Osteocyte (in vitro differentiated cells): ENCODE measurements at regions not wholly inside any gene's neighbourhood (a gene's known extent, or its start where the extent isn't known, plus 50 kb on each side); places are given as distances from the start of the nearest gene placed in this dataset.
A peak's percentile ranks its signal among the peaks of the same experiment; 100 is the strongest.
"Not testable (repeated sequence)": the region's sequence is repeated elsewhere in the genome, so short reads cannot be mapped to it uniquely, and the experiment has no call there.

Source experiments
- DNase-seq: peaks from one replicate; pipeline ENCODE4 v3.0.0; 2021; ENCODE audit warnings: mixed read lengths; ENCODE audit not compliant: unreplicated experiment; ENCODE audit errors: extremely low spot score
- H3K27ac Mint-ChIP-seq: one replicate; pipeline ENCODE4 v1.8.0; 2021; ENCODE audit warnings: mild to moderate bottlenecking, mixed read lengths; ENCODE audit not compliant: unreplicated experiment
- H3K27me3 Mint-ChIP-seq: one replicate; pipeline ENCODE4 v1.8.0; 2021; ENCODE audit warnings: mixed read lengths; ENCODE audit not compliant: unreplicated experiment
- H3K36me3 Mint-ChIP-seq: one replicate; pipeline ENCODE4 v1.8.0; 2021; ENCODE audit warnings: mixed read lengths; ENCODE audit not compliant: unreplicated experiment
- H3K4me1 Mint-ChIP-seq: one replicate; pipeline ENCODE4 v1.8.0; 2021; ENCODE audit warnings: mixed read lengths; ENCODE audit not compliant: unreplicated experiment
- H3K4me3 Mint-ChIP-seq: one replicate; pipeline ENCODE4 v1.8.0; 2021; ENCODE audit warnings: mild to moderate bottlenecking, moderate library complexity, mixed read lengths; ENCODE audit not compliant: unreplicated experiment
- H3K9me3 Mint-ChIP-seq: one replicate; pipeline ENCODE4 v1.8.0; 2021; ENCODE audit warnings: mixed read lengths; ENCODE audit not compliant: unreplicated experiment
- TF ChIP-seq, protein P1 (sequence below): fragments of 200-600 bp; sonication (generic); IDR thresholded peaks from 2 replicates; pipeline ENCODE4 v1.5.0; 2021; ENCODE audit warnings: antibody characterized with exemption, mild to moderate bottlenecking, moderate library complexity

DNA sequence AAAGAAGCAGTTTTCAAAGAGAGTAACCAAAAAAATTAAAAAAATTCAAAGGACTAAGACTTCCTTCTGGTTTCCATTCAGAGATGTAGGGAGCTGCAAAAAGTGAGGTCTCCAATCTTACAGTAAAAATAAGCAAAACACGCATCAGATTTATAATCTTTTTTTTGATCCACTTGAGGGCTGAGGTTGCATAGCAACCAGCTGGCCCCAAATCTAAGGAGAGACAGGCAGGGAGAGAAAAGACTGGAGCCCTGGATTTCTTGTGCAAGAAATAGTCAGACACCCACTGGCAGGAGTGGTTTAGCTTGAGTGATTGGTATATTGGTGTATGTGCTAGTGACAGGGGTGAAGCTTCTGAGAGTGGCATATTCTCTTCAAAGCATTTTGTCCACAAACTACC, 135.9 kb upstream of the FUT9 start:
- DNase-seq, result no peak
- Mint-ChIP-seq H3K27me3 (no peaks in the 10 kb centered on the region), H3K4me1 (no peaks in the 10 kb centered on the region), H3K36me3 (no peaks in the 10 kb centered on the region), H3K4me3 (no peak overlapping the region), H3K9me3 (no peaks in the 10 kb centered on the region), H3K27ac (no peak overlapping the region)
- TF ChIP-seq, protein P1, sequence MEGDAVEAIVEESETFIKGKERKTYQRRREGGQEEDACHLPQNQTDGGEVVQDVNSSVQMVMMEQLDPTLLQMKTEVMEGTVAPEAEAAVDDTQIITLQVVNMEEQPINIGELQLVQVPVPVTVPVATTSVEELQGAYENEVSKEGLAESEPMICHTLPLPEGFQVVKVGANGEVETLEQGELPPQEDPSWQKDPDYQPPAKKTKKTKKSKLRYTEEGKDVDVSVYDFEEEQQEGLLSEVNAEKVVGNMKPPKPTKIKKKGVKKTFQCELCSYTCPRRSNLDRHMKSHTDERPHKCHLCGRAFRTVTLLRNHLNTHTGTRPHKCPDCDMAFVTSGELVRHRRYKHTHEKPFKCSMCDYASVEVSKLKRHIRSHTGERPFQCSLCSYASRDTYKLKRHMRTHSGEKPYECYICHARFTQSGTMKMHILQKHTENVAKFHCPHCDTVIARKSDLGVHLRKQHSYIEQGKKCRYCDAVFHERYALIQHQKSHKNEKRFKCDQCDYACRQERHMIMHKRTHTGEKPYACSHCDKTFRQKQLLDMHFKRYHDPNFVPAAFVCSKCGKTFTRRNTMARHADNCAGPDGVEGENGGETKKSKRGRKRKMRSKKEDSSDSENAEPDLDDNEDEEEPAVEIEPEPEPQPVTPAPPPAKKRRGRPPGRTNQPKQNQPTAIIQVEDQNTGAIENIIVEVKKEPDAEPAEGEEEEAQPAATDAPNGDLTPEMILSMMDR, result no peak

DNA sequence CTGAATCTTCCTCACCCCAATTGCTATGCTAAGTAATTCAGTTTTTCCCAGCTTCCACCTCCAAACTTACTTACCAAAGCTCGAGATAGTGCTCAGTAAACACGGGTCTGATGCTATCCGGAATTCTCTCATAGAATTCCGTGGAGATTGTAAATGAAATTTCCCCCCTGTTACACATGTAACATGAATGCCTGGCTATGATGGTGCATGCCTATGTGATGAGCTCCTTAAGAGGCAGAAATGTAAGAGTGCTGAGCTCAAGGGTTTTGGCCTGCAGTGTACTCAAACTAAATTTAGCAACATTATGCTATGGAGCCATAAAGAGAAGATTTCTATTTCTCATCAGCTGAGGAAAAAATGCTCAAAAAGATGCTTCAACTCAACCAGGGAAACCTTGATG, 133.4 kb upstream of the FUT9 start:
- Mint-ChIP-seq H3K36me3 (no peaks in the 10 kb centered on the region), H3K9me3 (no peaks in the 10 kb centered on the region), H3K4me3 (no peak overlapping the region), H3K27ac (no peak overlapping the region), H3K27me3 (no peaks in the 10 kb centered on the region), H3K4me1 (no peaks in the 10 kb centered on the region)
- TF ChIP-seq, protein P1, result no peak
- DNase-seq, result no peak

DNA sequence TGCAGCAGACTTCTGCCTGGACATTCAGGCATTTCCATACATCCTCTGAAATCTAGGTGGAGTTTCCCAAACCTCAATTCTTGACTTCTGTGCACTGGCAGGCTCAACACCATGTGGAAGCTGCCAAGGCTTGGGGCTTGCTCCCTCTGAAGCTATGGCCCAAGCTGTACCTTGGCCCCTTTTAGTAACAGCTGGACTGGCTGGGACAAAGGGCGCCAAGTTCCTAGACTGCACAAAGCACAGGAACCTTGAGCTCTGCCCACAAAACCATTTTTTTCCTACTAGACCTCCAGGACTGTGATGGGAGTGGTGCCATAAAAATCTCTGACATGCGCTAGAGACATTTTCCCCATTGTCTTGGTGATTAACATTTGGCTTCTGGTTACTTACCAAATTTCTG, 127.1 kb upstream of the FUT9 start:
- H3K9me3 Mint-ChIP-seq, H3K27me3 Mint-ChIP-seq, H3K27ac Mint-ChIP-seq, H3K4me1 Mint-ChIP-seq, H3K36me3 Mint-ChIP-seq, H3K4me3 Mint-ChIP-seq, DNase-seq: not testable (repeated sequence)

DNA sequence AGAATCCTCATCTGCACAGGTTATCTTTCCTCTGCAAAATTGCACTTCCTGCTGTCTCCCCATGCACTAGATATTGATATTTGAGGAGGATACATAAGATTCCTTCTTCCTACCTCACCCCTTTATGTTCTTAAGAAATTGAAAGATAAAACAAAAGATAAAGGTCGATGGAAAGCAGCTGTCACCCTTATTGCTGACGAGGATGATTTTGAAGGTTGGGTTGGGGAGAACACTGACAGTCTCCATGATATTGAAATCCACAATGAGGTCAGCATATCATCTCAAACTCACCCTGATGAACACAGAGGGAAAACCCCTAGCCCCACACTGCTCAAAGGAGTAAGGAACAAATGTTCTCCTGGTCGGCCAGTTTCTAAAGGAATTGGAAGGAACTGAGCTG, 110.6 kb upstream of the FUT9 start:
- Mint-ChIP-seq H3K27ac (no peak overlapping the region), H3K4me3 (no peak overlapping the region), H3K36me3 (no peaks in the 10 kb centered on the region), H3K4me1 (no peaks in the 10 kb centered on the region), H3K27me3 (no peaks in the 10 kb centered on the region), H3K9me3 (peaks cover 5% of the 10 kb centered on the region)
- TF ChIP-seq, protein P1, result no peak
- no peak for DNase-seq

DNA sequence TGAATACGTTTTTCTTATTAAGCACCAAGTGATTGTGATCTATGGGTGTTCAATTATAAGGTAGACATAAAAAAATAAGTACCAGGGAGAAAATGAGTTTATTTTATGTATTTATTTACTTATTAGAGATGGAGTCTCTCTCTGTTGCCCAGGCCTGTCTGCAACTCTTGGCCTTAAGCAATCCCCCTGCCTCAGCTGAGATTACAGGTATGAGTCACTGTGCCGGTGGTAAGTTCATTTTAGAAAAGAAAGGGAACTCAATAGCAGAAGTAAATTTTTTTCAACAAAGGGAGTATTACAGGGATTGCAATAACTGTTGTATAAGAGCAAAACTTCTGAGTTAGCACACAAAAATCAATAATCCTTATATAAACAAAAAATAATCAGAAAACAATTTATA, 98.7 kb upstream of the FUT9 start:
- H3K4me3 Mint-ChIP-seq, result no peak overlapping the region
- H3K27ac Mint-ChIP-seq, result no peak overlapping the region
- no peaks in the 10 kb centered on the region for H3K27me3 Mint-ChIP-seq
- no peaks in the 10 kb centered on the region for H3K9me3 Mint-ChIP-seq
- H3K36me3 Mint-ChIP-seq, result no peaks in the 10 kb centered on the region
- DNase-seq, result no peak
- H3K4me1 Mint-ChIP-seq, result no peaks in the 10 kb centered on the region
- TF ChIP-seq, protein P1, result no peak

DNA sequence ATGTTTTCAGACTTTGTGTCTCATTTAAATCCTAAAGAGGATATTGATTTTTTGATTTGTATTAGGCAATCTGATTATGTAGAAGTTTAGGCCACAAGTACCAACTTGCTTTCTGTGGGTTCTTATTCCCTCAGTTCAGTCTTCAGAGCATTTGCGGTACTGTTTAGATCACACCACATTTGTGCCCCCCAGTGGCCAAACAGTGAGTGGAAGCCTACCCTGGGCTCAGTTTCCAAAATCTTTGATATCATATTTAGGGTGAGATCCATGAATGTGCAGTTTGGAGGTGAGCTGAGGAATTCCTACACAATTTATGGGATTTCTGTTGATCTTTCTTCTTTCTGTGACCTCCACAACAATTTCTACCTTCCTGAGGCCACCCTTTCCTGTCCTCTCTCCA, 92.3 kb upstream of the FUT9 start:
- no peak overlapping the region for H3K4me3 Mint-ChIP-seq
- no peak for DNase-seq

More for the DNA sequence above, 92.3 kb upstream of the FUT9 start:
- Mint-ChIP-seq H3K27me3 (no peaks in the 10 kb centered on the region), H3K27ac (no peak overlapping the region), H3K9me3 (no peaks in the 10 kb centered on the region), H3K4me1 (no peaks in the 10 kb centered on the region), H3K36me3 (no peaks in the 10 kb centered on the region)
- TF ChIP-seq, protein P1, result peak; percentile 35
